Uterus (tissue), 2 donors: ENCODE measurements at regions not wholly inside any gene's neighbourhood (a gene's known extent, or its start where the extent isn't known, plus 50 kb on each side); places are given as distances from the start of the nearest gene placed in this dataset.

ENCODE experiments used
- CTCF ChIP-seq, 4 experiments: fragments of 200-600 bp in 2 of 4; fragments of 450-650 bp in 2 of 4; sonication (generic) in 2 of 4; IDR thresholded peaks; one replicate each; pipeline ENCODE4 v1.5.1; 2016 to 2019; ENCODE audit warnings: antibody characterized with exemption in 4 of 4, mild to moderate bottlenecking in 2 of 4, moderate library complexity in 1 of 4
- POLR2A ChIP-seq, 2 donors: fragments of 450-650 bp; IDR thresholded peaks; one replicate each; pipeline ENCODE4 v1.6.1; 2016; ENCODE audit warnings: antibody characterized with exemption in 2 of 2, mild to moderate bottlenecking in 1 of 2, moderate library complexity in 1 of 2

GRCh38 chr5:58357121-58357520, 102.8 kb downstream of the PLK2 start:
- no peak for TF ChIP-seq CTCF (IDR thresholded peaks at IDR 0.05)
- no peak for TF ChIP-seq POLR2A (IDR thresholded peaks at IDR 0.05)
